SU-DHL-6 (cell line): ENCODE measurements at regions not wholly inside any gene's neighbourhood (a gene's known extent, or its start where the extent isn't known, plus 50 kb on each side); places are given as distances from the start of the nearest gene placed in this dataset.

Experiments
- H2AFZ ChIP-seq: fragments of 200-600 bp; sonication (generic); 2 replicates; pipeline ENCODE4 v1.6.1; 2014; ENCODE audit warnings: low read depth, mild to moderate bottlenecking, moderate library complexity, mixed read lengths, antibody characterized with exemption, low read length; ENCODE audit not compliant: severe bottlenecking
- H3F3A ChIP-seq: fragments of 200-600 bp; shearing (Covaris generic); 2 replicates; pipeline ENCODE4 v1.6.0; 2016; ENCODE audit warnings: antibody characterized with exemption, mild to moderate bottlenecking; ENCODE audit not compliant: insufficient read depth
- H3K27ac ChIP-seq: fragments of 200-600 bp; sonication (generic); 2 replicates; pipeline ENCODE4 v1.5.1; 2016; ENCODE audit warnings: low read depth, mild to moderate bottlenecking, low read length, moderate library complexity, mixed read lengths
- H3K27me3 ChIP-seq: fragments of 200-600 bp; sonication (generic), shearing (Covaris generic); 2 replicates; pipeline ENCODE4 v1.6.0; 2014; ENCODE audit warnings: mild to moderate bottlenecking, low read length
- H3K36me3 ChIP-seq: fragments of 200-600 bp; sonication (generic); 2 replicates; pipeline ENCODE4 v1.6.1; 2014; ENCODE audit warnings: mild to moderate bottlenecking, low read length, mixed read lengths
- H3K4me2 ChIP-seq: fragments of 300-600, 200-600 bp; shearing (Covaris generic), sonication (generic); 2 replicates; pipeline ENCODE4 v1.6.0; 2014; ENCODE audit warnings: low read length, low read depth, mild to moderate bottlenecking; ENCODE audit not compliant: poor library complexity, severe bottlenecking
- H3K4me3 ChIP-seq: fragments of 200-600 bp; sonication (generic); 2 replicates; pipeline ENCODE4 v1.5.1; 2014; ENCODE audit warnings: antibody characterized with exemption, low read length, mild to moderate bottlenecking, mixed read lengths; ENCODE audit not compliant: insufficient read depth, poor library complexity, severe bottlenecking
- H3K79me2 ChIP-seq: fragments of 200-600 bp; sonication (generic); 2 replicates; pipeline ENCODE4 v1.6.1; 2014; ENCODE audit warnings: mild to moderate bottlenecking, low read length, moderate library complexity; ENCODE audit not compliant: insufficient read depth
- H3K9ac ChIP-seq: fragments of 200-600 bp; sonication (generic); 2 replicates; pipeline ENCODE4 v1.7.0; 2014; ENCODE audit warnings: mild to moderate bottlenecking, low read length
- H3K9me2 ChIP-seq: fragments of 200-600 bp; sonication (generic); replicated peaks from 2 replicates; pipeline ENCODE4 v1.6.1; 2014; ENCODE audit warnings: low read length; ENCODE audit not compliant: insufficient read depth
- H3K9me3 ChIP-seq: fragments of 200-600 bp; sonication (generic); 2 replicates; pipeline ENCODE4 v1.6.1; 2014; ENCODE audit warnings: low read length, mixed read lengths; ENCODE audit not compliant: insufficient read depth
- H4K20me1 ChIP-seq: fragments of 200-600 bp; sonication (generic); 2 replicates; pipeline ENCODE4 v1.6.1; 2014; ENCODE audit warnings: low read depth, mild to moderate bottlenecking, antibody characterized with exemption, low read length, moderate library complexity, mixed read lengths
- CTCF ChIP-seq: fragments of 200-600 bp; sonication (generic); IDR thresholded peaks from one replicate; pipeline ENCODE4 v1.5.1; 2017; ENCODE audit warnings: antibody characterized with exemption, mild to moderate bottlenecking, low read length, moderate library complexity; ENCODE audit not compliant: insufficient read depth, poor library complexity, severe bottlenecking
- EZH2phosphoT487 ChIP-seq: fragments of 200-600 bp; sonication (generic), shearing (Covaris generic); conservative IDR thresholded peaks from 2 replicates; pipeline ENCODE4 v1.6.1; 2018; ENCODE audit warnings: mild to moderate bottlenecking, antibody characterized with exemption, low read length, moderate library complexity, mixed read lengths

GRCh38 chr4:71186566-71187403, 152.0 kb upstream of the SLC4A4 start:
- no peak overlapping the region for H3K9ac ChIP-seq
- no peaks in the 10 kb centered on the region for H3K9me3 ChIP-seq

GRCh38 chr4:71187404-71188155, 151.2 kb upstream of the SLC4A4 start:
- Histone ChIP-seq H3K79me2 (no peaks in the 10 kb centered on the region), H3F3A (no peaks in the 10 kb centered on the region), H3K4me2 (no peak overlapping the region), H3K36me3 (no peaks in the 10 kb centered on the region), H3K27me3 (no peaks in the 10 kb centered on the region), H3K27ac (no peak overlapping the region), H3K9me3 (no peaks in the 10 kb centered on the region), H4K20me1 (no peaks in the 10 kb centered on the region), H2AFZ (no peak overlapping the region), H3K9ac (no peak overlapping the region), H3K9me2 (no peaks in the 10 kb centered on the region), H3K4me3 (no peak overlapping the region)
- TF ChIP-seq EZH2phosphoT487 (no peak), CTCF (no peak)

More at GRCh38 chr4:71186566-71187403, 152.0 kb upstream of the SLC4A4 start:
- Histone ChIP-seq H3K4me3 (no peak overlapping the region), H3K27me3 (no peaks in the 10 kb centered on the region), H2AFZ (no peak overlapping the region), H3F3A (no peaks in the 10 kb centered on the region), H3K27ac (no peak overlapping the region), H3K36me3 (no peaks in the 10 kb centered on the region), H3K9me2 (no peaks in the 10 kb centered on the region), H3K79me2 (no peaks in the 10 kb centered on the region), H3K4me2 (no peak overlapping the region), H4K20me1 (no peaks in the 10 kb centered on the region)
- no peak for TF ChIP-seq CTCF
- no peak for TF ChIP-seq EZH2phosphoT487

GRCh38 chr4:71188156-71188640, 150.6 kb upstream of the SLC4A4 start:
- TF ChIP-seq CTCF = no peak
- TF ChIP-seq EZH2phosphoT487 = no peak
- Histone ChIP-seq H3K4me3 (no peak overlapping the region), H3K9me2 (no peaks in the 10 kb centered on the region), H4K20me1 (no peaks in the 10 kb centered on the region), H3K79me2 (no peaks in the 10 kb centered on the region), H3K4me2 (no peak overlapping the region), H3K27ac (no peak overlapping the region), H2AFZ (no peak overlapping the region), H3K9me3 (no peaks in the 10 kb centered on the region), H3K9ac (no peak overlapping the region), H3F3A (no peaks in the 10 kb centered on the region), H3K27me3 (no peaks in the 10 kb centered on the region), H3K36me3 (no peaks in the 10 kb centered on the region)
